GF-D8 (cell line): ENCODE measurements at regions not wholly inside any gene's neighbourhood (a gene's known extent, or its start where the extent isn't known, plus 50 kb on each side); places are given as distances from the start of the nearest gene placed in this dataset.

Source experiments
- DNase-seq: peaks from one replicate; lab custom pipeline; 2025; lab: John Stamatoyannopoulos, UW

- DNase-seq, result no peak
Measured at GRCh38 chr7:12783421-12784095, 96.1 kb downstream of the ARL4A start.

DNA sequence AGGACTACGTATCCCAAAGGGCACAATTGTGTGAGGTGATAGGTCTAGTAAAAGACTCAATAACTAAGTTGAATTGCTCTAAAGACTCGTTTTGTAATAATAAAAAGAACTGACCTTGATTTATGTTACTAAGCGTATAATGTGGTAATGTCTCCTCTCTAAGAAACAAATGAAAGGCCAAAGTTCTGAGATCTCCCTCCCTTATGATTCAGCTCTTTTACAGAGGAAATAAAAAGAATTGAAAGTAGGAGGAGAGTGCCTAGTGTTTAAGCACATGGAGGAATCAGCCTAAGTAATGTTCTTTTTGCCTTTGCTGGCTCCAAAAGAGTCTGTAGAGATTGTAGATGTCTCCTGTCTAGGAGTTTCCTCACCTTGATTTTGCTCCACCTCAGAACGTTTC is 98.0 kb downstream of the ARL4A start:
- DNase-seq, result no peak

DNA sequence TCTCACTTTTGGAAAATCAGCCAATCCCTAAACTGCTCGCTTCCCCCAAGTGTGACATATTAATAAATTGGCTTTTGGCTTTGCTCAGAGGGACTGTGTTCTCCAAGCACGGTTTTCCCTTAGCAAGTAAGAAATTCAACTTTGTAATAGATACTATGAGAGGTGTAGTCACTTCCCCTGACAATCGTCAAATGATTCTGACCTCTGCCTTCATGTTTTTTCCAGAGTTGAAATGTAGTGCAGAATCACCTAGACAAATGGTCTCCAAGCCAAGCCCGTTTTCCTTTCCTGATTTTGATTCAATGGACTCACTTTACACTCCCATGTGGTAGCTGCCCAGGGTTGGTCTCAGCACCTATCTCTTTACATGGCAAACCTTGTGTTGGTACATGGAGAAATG is 99.1 kb downstream of the ARL4A start:
- no peak for DNase-seq

DNA sequence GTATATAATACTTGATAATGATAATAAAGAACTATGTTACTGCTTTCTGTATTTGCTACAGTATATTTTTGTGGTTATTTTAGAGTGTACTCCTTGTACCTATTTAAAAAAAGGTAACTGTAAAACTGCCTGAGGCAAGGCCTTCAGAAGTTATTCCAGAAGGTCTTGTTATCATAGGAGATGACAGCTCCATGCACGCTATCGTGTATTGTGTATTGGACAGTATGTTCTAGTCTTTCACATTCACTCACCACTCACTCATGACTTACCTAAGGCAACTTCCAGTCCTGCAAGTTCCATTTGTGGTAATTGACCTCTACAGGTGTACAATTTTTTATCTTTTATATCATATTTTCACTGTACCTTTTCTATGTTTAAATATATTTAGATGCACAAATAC is 100.7 kb downstream of the ARL4A start:
- DNase-seq, result no peak

- no peak for DNase-seq
Measured at GRCh38 chr7:12788591-12788990, 101.2 kb downstream of the ARL4A start.

GRCh38 chr7:12794722-12795302 is 107.4 kb downstream of the ARL4A start:
- no peak for DNase-seq

- DNase-seq, result no peak
Measured at GRCh38 chr7:12796397-12797127, 109.1 kb downstream of the ARL4A start.

GRCh38 chr7:12800486-12800885 is 113.1 kb downstream of the ARL4A start:
- DNase-seq, result no peak

DNA sequence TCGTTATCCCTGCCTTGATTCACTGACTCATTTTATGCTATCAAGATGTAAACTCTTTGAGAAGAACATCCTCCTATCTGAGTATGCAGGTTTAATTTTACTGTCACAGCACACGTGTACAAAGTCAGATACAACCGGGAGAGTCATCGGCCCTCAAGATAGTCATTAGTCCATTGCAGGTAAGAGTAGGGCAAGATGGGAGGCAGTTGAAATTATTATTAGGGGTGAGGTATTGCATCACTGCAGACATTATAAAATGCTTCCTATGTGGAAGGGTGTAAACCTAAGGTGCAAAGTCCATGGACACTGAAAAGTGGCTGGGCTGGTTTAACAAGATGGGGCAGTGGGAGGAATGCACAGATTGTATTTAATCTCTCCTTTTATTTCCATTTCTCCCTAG is 113.7 kb downstream of the ARL4A start:
- DNase-seq, result no peak

DNA sequence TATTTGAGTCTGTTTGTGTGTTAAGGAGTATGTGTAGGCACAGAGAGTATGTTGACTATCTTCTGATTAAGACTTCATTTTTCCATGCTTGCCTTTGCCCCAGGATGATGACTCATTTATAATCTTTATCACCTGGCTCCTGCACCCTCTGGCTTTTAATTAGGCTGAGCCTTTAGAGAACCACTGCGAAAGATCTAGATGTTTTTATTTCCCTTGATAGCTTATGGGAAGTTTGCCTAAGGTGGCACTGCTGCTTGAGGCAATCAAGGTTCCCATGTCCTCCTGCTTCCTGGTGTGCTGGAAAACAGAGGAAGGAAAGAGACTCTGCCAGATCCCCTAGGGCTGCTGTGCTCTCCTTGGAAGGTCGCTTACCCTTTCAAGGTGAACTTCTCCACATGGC is 114.6 kb downstream of the ARL4A start:
- DNase-seq, result no peak

DNA sequence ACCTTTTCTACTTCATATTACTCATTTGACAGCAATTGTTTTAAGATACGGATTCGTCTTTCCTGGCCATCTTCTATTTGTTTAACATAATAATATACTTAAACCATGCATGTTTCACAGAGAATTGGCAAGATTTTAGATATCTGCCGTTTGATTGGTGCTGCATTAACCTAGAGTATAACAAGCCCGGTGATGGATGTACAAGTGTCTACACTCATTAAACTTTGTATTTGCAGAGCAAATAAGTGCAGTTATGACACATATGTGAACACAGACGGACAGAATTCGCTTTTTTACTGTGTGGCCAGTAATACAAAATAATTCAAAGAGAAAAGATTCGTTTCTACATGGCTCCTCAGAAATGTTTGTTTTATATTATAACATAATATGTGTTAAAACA is 116.1 kb downstream of the ARL4A start:
- no peak for DNase-seq

DNA sequence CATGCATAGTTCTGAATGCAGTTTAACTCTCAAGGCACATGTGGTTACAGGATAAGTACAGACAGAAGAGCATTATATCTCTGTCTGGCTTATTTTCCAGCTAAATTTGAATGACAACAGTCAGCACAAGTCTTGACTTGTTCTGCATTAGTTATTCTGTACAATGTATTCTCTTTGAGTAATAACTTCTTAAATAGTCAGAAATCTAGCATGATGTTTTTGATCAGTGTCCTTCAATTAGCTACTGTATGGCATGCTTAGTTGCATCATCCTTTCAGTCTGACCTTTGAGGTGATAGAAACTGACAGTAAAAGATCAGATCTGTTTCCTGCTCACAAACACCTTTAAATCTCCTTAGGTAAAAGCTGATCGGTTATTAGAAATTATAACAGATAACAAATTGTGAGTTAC is 118.1 kb downstream of the ARL4A start:
- DNase-seq, result no peak

DNA sequence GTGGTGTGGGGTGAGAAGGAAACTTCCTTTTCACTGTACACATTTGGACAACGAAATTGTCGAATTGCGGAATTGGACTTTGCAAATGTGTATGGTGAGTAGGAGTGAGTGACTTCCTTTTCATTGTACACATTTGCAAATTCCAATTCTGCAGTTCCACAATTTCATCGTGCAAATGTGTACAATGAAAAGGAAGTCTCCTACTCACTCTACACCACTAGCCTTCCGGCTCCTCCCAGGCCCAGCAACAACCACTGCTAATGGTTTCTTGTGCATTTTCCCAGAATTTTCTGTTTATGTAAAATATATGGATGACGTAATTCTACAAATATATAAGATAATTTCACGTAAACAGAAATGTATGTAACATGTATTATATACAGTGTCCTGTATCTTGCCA is 118.5 kb downstream of the ARL4A start:
- DNase-seq, result peak; percentile 45

- DNase-seq, result no peak
Measured at GRCh38 chr7:12809476-12809875, 122.0 kb downstream of the ARL4A start.

GRCh38 chr7:12812111-12812510 is 124.7 kb downstream of the ARL4A start:
- DNase-seq, result no peak

GRCh38 chr7:12814107-12814506 is 126.7 kb downstream of the ARL4A start:
- DNase-seq, result no peak

DNA sequence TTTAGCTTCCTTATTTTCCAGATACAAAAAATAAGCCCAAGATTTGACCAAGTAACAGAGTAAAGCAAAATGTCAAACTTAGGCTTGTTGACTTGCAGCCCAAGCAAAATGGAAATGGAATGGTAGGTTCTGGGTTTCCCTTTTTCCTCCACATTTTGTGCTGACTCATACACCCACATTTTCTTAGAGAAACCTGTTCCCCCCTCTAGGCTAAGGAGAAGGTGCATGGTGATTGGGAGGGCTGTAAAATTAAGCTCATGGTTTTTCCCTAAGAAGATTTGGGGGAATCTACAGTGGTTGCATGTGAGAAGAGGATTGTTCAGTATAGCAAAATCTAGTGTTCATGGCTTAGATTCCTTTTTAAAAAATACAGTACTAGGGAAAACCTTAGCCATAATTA is 127.4 kb downstream of the ARL4A start:
- no peak for DNase-seq

- DNase-seq, result no peak
Measured at GRCh38 chr7:12815426-12815825, 128.0 kb downstream of the ARL4A start.

- DNase-seq, result no peak
Measured at GRCh38 chr7:12815871-12816270, 128.4 kb downstream of the ARL4A start.

- DNase-seq, result no peak
Measured at GRCh38 chr7:12820777-12821176, 133.3 kb downstream of the ARL4A start.

DNA sequence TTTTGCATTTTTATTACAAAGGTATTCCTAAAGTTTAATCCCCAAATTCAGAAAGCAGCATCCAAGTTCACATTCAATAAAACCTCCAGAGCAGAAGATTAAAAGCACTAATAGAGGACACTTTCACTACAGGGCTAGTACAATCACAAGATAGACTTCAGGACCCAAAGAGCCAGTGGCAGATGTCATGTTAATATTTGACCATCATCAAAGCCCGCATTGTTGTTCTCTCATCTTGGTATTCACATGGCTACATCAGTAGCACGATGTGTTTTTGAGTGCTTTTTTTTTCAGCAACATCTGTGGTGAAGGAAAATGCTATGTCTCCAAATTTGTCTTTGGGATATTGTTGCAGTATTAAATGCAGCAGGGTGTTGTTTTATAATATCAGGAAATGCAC is 134.3 kb downstream of the ARL4A start:
- DNase-seq, result no peak

- DNase-seq, result no peak
Measured at GRCh38 chr7:12826079-12826478, 138.6 kb downstream of the ARL4A start.

DNA sequence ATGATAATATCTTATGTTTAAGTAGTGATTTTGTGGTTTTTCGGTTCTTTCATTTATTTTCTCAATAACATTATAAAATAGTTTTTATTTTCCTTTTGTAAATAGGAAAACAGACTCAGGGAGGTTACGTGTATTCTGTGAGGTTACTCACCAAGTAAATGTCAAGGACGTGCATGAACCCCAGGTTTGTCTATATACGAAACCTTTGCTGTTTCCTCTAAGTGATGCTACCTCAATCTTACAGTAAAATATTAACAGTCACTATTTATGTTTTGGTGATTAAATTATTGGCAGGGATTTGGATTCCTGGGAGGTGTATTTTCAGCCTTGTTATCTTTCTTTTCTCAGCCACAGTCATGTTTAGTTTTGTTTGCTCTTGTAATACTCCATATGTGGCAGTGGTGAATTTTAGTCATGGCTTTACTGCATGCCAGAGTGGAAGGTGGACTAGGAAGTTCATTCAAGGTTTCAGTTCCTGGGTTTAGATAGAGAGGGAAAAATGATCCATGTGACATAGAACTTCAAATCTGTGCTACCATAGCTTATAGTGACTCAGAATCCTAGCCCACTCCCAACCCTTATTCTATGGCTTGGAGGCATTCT is 139.9 kb downstream of the ARL4A start:
- DNase-seq, result no peak
